SK-N-MC (cell line): ENCODE measurements at regions not wholly inside any gene's neighbourhood (a gene's known extent, or its start where the extent isn't known, plus 50 kb on each side); places are given as distances from the start of the nearest gene placed in this dataset.

ENCODE experiments used
- EZH2 ChIP-seq: fragments of 200-600 bp; sonication (generic); IDR thresholded peaks from one replicate; pipeline ENCODE4 v1.6.1; 2017; ENCODE audit warnings: antibody characterized with exemption
- FOXP2 ChIP-seq: optimal IDR thresholded peaks from 2 replicates; pipeline ENCODE3; 2011; ENCODE audit warnings: mild to moderate bottlenecking, moderate library complexity; ENCODE audit not compliant: insufficient read depth; ENCODE audit errors: extremely low read length, control extremely low read depth
- POLR2AphosphoS5 ChIP-seq: IDR thresholded peaks from 2 replicates; pipeline ENCODE4 v1.6.1; 2012; ENCODE audit warnings: mild to moderate bottlenecking, low read depth, low read length, borderline replicate concordance

- no peak for TF ChIP-seq EZH2
- TF ChIP-seq POLR2AphosphoS5 = no peak
- no peak for TF ChIP-seq FOXP2
Measured at GRCh38 chr6:122170274-122170673, 229.2 kb upstream of the HSF2 start.
